T-cell (primary cell): ENCODE measurements at regions not wholly inside any gene's neighbourhood (a gene's known extent, or its start where the extent isn't known, plus 50 kb on each side); places are given as distances from the start of the nearest gene placed in this dataset.

Experiments
- ATAC-seq, 4 experiments: fragments of 200-7000 bp in 3 of 4; fragments of 150-1000 bp in 1 of 4; cut with Tn5 transposase; replicated peaks in 1 of 4; 1 replicate in 3 of 4; 2 replicates in 1 of 4; pipeline ENCODE4 v1.10.0; 2021; ENCODE audit warnings: moderate library complexity in 3 of 4, mild to moderate bottlenecking in 2 of 4, moderate number of reproducible peaks in 1 of 4
- CTCF ChIA-PET, 2 donors: fragments of 300-600 bp; sonication (Branson Sonifier 250); formaldehyde crosslinking; loops; one replicate each; lab custom pipeline; 2022; ENCODE audit warnings: antibody characterized with exemption in 2 of 2; lab: Charles Lee
- POLR2A ChIA-PET, 2 donors: fragments of 300-600 bp; sonication (Branson Sonifier 250); formaldehyde crosslinking; loops; one replicate each; lab custom pipeline; 2022; ENCODE audit warnings: antibody characterized with exemption in 2 of 2; lab: Charles Lee
- DNase-seq, 35 experiments: peaks; one replicate each; pipeline versions ENCODE4 v3.0.0 to v3.0.0-alpha.2; 2013 to 2023
- H3K27ac ChIP-seq: one replicate; pipeline ENCODE4 v1.5.1; 2013; ENCODE audit warnings: low read length
- H3K27me3 ChIP-seq, 2 experiments: replicated peaks in 1 of 2; 1 replicate in 1 of 2; 2 replicates in 1 of 2; pipeline versions ENCODE4 v1.6.1 to v1.7.0; 2013; ENCODE audit warnings: low read length in 1 of 2, mixed read lengths in 1 of 2; ENCODE audit not compliant: control insufficient read depth in 2 of 2, insufficient read depth in 2 of 2; ENCODE audit errors: extremely low read depth in 1 of 2
- H3K36me3 ChIP-seq, 2 donors: 1 replicate in 1 of 2; 2 replicates in 1 of 2; pipeline versions ENCODE4 v1.6.1 to v1.7.0; 2013; ENCODE audit warnings: low read length in 1 of 2; ENCODE audit not compliant: control insufficient read depth in 2 of 2, insufficient read depth in 1 of 2; ENCODE audit errors: extremely low read depth in 1 of 2
- H3K4me1 ChIP-seq, 2 experiments: 1 replicate in 1 of 2; 2 replicates in 1 of 2; pipeline versions ENCODE4 v1.6.1 to v1.7.0; 2013; ENCODE audit warnings: low read length in 2 of 2, mixed read lengths in 1 of 2; ENCODE audit not compliant: insufficient read depth in 2 of 2, control insufficient read depth in 1 of 2; ENCODE audit errors: extremely low read depth in 1 of 2
- H3K4me3 ChIP-seq, 2 donors: 1 replicate in 1 of 2; 2 replicates in 1 of 2; pipeline versions ENCODE4 v1.5.1 to v1.7.0; 2013; ENCODE audit warnings: mild to moderate bottlenecking in 2 of 2, low read length in 1 of 2, moderate library complexity in 1 of 2; ENCODE audit not compliant: control insufficient read depth in 1 of 2; ENCODE audit errors: extremely low read depth in 1 of 2
- H3K9me3 ChIP-seq: 2 replicates; pipeline ENCODE4 v1.7.0; 2013
- H3K27ac Mint-ChIP-seq, 2 donors: one replicate each; pipeline ENCODE4 v1.8.0; 2020 to 2021; ENCODE audit warnings: mild to moderate bottlenecking in 2 of 2, mixed read lengths in 2 of 2
- H3K27me3 Mint-ChIP-seq, 2 donors: one replicate each; pipeline ENCODE4 v1.8.0; 2021 to 2022; ENCODE audit warnings: mixed read lengths in 2 of 2
- H3K36me3 Mint-ChIP-seq: one replicate; pipeline ENCODE4 v1.8.0; 2021; ENCODE audit warnings: mixed read lengths
- H3K4me1 Mint-ChIP-seq, 3 donors: one replicate each; pipeline ENCODE4 v1.8.0; 2020 to 2022; ENCODE audit warnings: mixed read lengths in 3 of 3, mild to moderate bottlenecking in 1 of 3
- H3K4me3 Mint-ChIP-seq, 3 donors: one replicate each; pipeline ENCODE4 v1.8.0; 2020 to 2022; ENCODE audit warnings: mild to moderate bottlenecking in 3 of 3, mixed read lengths in 3 of 3, moderate library complexity in 3 of 3
- H3K9me3 Mint-ChIP-seq, 3 donors: one replicate each; pipeline ENCODE4 v1.8.0; 2020 to 2022; ENCODE audit warnings: mixed read lengths in 3 of 3
- WGBS: methylation state at CpG from one replicate; pipeline ENCODE4 v1.1.5; 2013; ENCODE audit warnings: missing lambda C conversion rate; ENCODE audit not compliant: insufficient coverage; 5-methylcytosine and 5-hydroxymethylcytosine counted together

GRCh38 chr2:221323513-221323912 is 248.6 kb downstream of the EPHA4 start:
- H3K36me3 Mint-ChIP-seq = no peaks in the 10 kb centered on the region
- DNase-seq = no peak
- H3K4me1 ChIP-seq = no peaks in the 10 kb centered on the region

GRCh38 chr2:221330436-221330835 is 241.7 kb downstream of the EPHA4 start:
- Mint-ChIP-seq H3K4me3 (no peak overlapping the region), H3K9me3 (peaks cover 0 to 10% (median 6%) of the 10 kb centered on the region in 3 donors), H3K36me3 (no peaks in the 10 kb centered on the region), H3K4me1 (no peaks in the 10 kb centered on the region), H3K27me3 (peaks cover 0 to 4% of the 10 kb centered on the region in 2 donors), H3K27ac (no peak overlapping the region)
- Histone ChIP-seq H3K4me1 (no peaks in the 10 kb centered on the region), H3K9me3 (no peaks in the 10 kb centered on the region), H3K36me3 (no peaks in the 10 kb centered on the region), H3K27ac (no peak overlapping the region), H3K4me3 (no peak overlapping the region), H3K27me3 (peaks cover 0 to 5% of the 10 kb centered on the region in 2 experiments)
- WGBS = 100% methylated on average over 1 of the region's 5 CpGs
- no peak for DNase-seq
- no peak for ATAC-seq
- POLR2A ChIA-PET = no interaction called here
- CTCF ChIA-PET = no interaction called here

More at GRCh38 chr2:221323513-221323912, 248.6 kb downstream of the EPHA4 start:
- H3K4me1 Mint-ChIP-seq = no peaks in the 10 kb centered on the region
- Histone ChIP-seq H3K36me3 (no peaks in the 10 kb centered on the region), H3K9me3 (no peaks in the 10 kb centered on the region), H3K27ac (no peak overlapping the region), H3K4me3 (no peak overlapping the region), H3K27me3 (no peaks in the 10 kb centered on the region)
- no peak overlapping the region for H3K4me3 Mint-ChIP-seq
- ATAC-seq = no peak
- H3K27ac Mint-ChIP-seq = no peak overlapping the region
- H3K9me3 Mint-ChIP-seq = peaks cover 0 to 3% (median 0%) of the 10 kb centered on the region in 3 donors
- no CpG with 5 or more reads among the region's 2 CpGs for WGBS
- peaks cover 4 to 16% of the 10 kb centered on the region in 2 donors for H3K27me3 Mint-ChIP-seq
- ChIA-PET CTCF (no interaction called here), POLR2A (no interaction called here)

- H3K9me3 ChIP-seq = no peaks in the 10 kb centered on the region
Measured at GRCh38 chr2:221334481-221335218, 237.5 kb downstream of the EPHA4 start.

GRCh38 chr2:221335219-221335752 is 236.8 kb downstream of the EPHA4 start:
- no peaks in the 10 kb centered on the region for H3K4me1 Mint-ChIP-seq
- WGBS = 88% methylated on average over 6 of the region's 12 CpGs
- ChIA-PET POLR2A (interaction anchor here in 1 of 2 donors (0.6 kb wide), 1 partner anchor 11 kb away, joined by 6 read pairs; no protein-coding TSS in a partner anchor), CTCF (no interaction called here)
- H3K9me3 Mint-ChIP-seq = peaks cover 0 to 10% (median 3%) of the 10 kb centered on the region in 3 donors
- H3K27me3 Mint-ChIP-seq = peaks cover 4 to 5% of the 10 kb centered on the region in 2 donors
- no peak overlapping the region for H3K27ac Mint-ChIP-seq
- Histone ChIP-seq H3K27ac (no peak overlapping the region), H3K4me3 (no peak overlapping the region), H3K36me3 (no peaks in the 10 kb centered on the region), H3K9me3 (no peaks in the 10 kb centered on the region), H3K4me1 (no peaks in the 10 kb centered on the region), H3K27me3 (peaks cover 0 to 6% of the 10 kb centered on the region in 2 experiments)
- no peak for ATAC-seq
- H3K4me3 Mint-ChIP-seq = no peak overlapping the region
- no peaks in the 10 kb centered on the region for H3K36me3 Mint-ChIP-seq
- DNase-seq = no peak

More at GRCh38 chr2:221334481-221335218, 237.5 kb downstream of the EPHA4 start:
- ATAC-seq (no peak), DNase-seq (no peak)
- Mint-ChIP-seq H3K36me3 (no peaks in the 10 kb centered on the region), H3K9me3 (peaks cover 0 to 10% (median 3%) of the 10 kb centered on the region in 3 donors), H3K27me3 (peaks cover 4 to 5% of the 10 kb centered on the region in 2 donors), H3K27ac (no peak overlapping the region), H3K4me1 (no peaks in the 10 kb centered on the region), H3K4me3 (no peak overlapping the region)
- no peaks in the 10 kb centered on the region for H3K4me1 ChIP-seq
- no peak overlapping the region for H3K4me3 ChIP-seq
- ChIA-PET POLR2A (interaction anchor here in 1 of 2 donors (0.6 kb wide), 1 partner anchor 10 kb away, joined by 6 read pairs; no protein-coding TSS in a partner anchor), CTCF (no interaction called here)
- H3K27me3 ChIP-seq = peaks cover 0 to 6% of the 10 kb centered on the region in 2 experiments
- 73% methylated on average over 9 of the region's 11 CpGs for WGBS
- no peaks in the 10 kb centered on the region for H3K36me3 ChIP-seq
- H3K27ac ChIP-seq = no peak overlapping the region

GRCh38 chr2:221336967-221337366 is 235.1 kb downstream of the EPHA4 start:
- WGBS = no CpG with 5 or more reads among the region's 2 CpGs
- CTCF ChIA-PET = no interaction called here
- H3K36me3 Mint-ChIP-seq = no peaks in the 10 kb centered on the region

GRCh38 chr2:221337957-221338685 is 234.0 kb downstream of the EPHA4 start:
- H3K36me3 Mint-ChIP-seq = no peaks in the 10 kb centered on the region
- Histone ChIP-seq H3K27me3 (peaks cover 0 to 6% of the 10 kb centered on the region in 2 experiments), H3K4me3 (no peak overlapping the region), H3K36me3 (no peaks in the 10 kb centered on the region), H3K9me3 (no peaks in the 10 kb centered on the region), H3K4me1 (no peaks in the 10 kb centered on the region), H3K27ac (no peak overlapping the region)
- H3K27ac Mint-ChIP-seq = no peak overlapping the region
- DNase-seq (no peak), ATAC-seq (no peak)
- CTCF ChIA-PET = interaction anchor here (0.5 to 0.7 kb wide), 2 partner anchors 21 to 221 kb away, joined by 3 to 6 read pairs; no protein-coding TSS in a partner anchor
- no peaks in the 10 kb centered on the region for H3K4me1 Mint-ChIP-seq
- POLR2A ChIA-PET = no interaction called here
- H3K9me3 Mint-ChIP-seq = no peaks in the 10 kb centered on the region
- WGBS = no CpG with 5 or more reads among the region's 5 CpGs
- peaks cover 4 to 5% of the 10 kb centered on the region in 2 donors for H3K27me3 Mint-ChIP-seq
- H3K4me3 Mint-ChIP-seq = no peak overlapping the region

More at GRCh38 chr2:221336967-221337366, 235.1 kb downstream of the EPHA4 start:
- Histone ChIP-seq H3K27me3 (peaks cover 0 to 6% of the 10 kb centered on the region in 2 experiments), H3K4me1 (no peaks in the 10 kb centered on the region), H3K27ac (no peak overlapping the region), H3K9me3 (no peaks in the 10 kb centered on the region), H3K4me3 (no peak overlapping the region), H3K36me3 (no peaks in the 10 kb centered on the region)
- ATAC-seq (no peak), DNase-seq (no peak)
- no peak overlapping the region for H3K27ac Mint-ChIP-seq
- peaks cover 4 to 5% of the 10 kb centered on the region in 2 donors for H3K27me3 Mint-ChIP-seq
- POLR2A ChIA-PET = no interaction called here
- H3K4me1 Mint-ChIP-seq = no peaks in the 10 kb centered on the region
- no peak overlapping the region for H3K4me3 Mint-ChIP-seq
- peaks cover 0 to 6% (median 3%) of the 10 kb centered on the region in 3 donors for H3K9me3 Mint-ChIP-seq
